Esophagus mucosa (tissue), 1 donor: ENCODE measurements at regions not wholly inside any gene's neighbourhood (a gene's known extent, or its start where the extent isn't known, plus 50 kb on each side); places are given as distances from the start of the nearest gene placed in this dataset.
A peak's percentile ranks its signal among the peaks of the same experiment; 100 is the strongest.

Source experiments
- ATAC-seq: fragments of 200-7000 bp; cut with Tn5 transposase; one replicate; pipeline ENCODE4 v1.9.1; 2020
- donor health status: DM: yes; HTN: yes; CAD: no.

GRCh38 chr4:156227321-156227720, 273.7 kb upstream of the CTSO start:
- ATAC-seq, result no peak

DNA sequence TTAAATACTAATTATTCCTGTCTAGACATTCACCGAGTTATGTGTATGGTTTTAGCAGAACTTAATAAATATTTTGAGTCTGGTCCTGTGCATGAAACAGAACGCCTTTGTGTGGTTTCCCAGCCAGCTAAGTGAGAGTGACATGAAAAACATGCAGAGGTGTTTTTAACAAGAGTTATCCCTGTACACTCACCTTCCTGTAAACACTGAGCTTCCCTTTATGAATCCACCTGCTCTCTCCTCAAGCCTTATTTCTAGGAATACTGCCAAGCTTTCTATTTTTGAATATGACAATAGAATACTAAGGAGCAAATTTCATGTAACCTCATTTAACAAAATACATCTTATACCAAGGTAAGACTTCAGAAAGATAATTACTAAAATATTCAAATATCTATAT, 270.3 kb upstream of the CTSO start:
- ATAC-seq, result no peak

- ATAC-seq, result no peak
These were observed 263.6 kb upstream of the CTSO start for GRCh38 chr4:156217236-156217635.

DNA sequence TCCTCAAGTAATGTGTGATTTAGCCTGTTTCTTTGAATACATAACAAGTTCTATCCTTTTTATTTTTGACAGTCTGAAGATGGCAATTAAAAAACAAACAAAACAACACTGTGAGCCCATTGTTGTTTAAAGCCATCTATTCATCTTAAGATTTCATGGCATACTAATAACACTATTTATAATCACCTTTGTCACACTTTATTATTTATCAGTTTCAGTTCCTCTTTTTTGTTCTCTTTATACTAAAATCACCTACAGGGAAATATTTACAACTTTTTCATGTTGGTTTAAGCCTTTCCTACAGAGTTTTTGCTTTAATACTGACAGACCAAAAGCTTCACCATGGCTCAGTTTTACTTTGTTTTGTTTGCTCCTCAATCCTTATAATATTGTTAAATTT, 247.4 kb upstream of the CTSO start:
- ATAC-seq, result no peak

- no peak for ATAC-seq
These were observed 244.8 kb upstream of the CTSO start for GRCh38 chr4:156198511-156198910.

GRCh38 chr4:156197216-156197615, 243.6 kb upstream of the CTSO start:
- ATAC-seq, result no peak

DNA sequence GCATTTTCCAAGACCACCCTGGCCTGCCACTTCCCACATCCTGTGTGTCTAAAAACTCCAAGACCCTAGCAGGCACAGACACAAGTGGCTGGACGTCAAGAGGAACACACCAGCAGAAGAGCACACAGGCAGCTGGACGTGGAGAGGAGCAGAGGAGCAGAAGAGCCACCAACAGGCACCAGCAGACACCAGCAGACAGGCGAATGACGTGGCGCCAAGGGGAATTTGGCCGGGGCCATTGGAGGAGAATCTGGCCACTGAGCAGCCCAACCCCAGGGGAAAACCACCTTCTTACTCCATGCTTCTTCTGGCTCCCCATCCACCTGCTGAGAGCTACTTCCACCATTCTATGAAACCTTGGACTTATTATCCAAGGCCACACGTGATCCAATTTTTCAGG, 243.1 kb upstream of the CTSO start:
- no peak for ATAC-seq

DNA sequence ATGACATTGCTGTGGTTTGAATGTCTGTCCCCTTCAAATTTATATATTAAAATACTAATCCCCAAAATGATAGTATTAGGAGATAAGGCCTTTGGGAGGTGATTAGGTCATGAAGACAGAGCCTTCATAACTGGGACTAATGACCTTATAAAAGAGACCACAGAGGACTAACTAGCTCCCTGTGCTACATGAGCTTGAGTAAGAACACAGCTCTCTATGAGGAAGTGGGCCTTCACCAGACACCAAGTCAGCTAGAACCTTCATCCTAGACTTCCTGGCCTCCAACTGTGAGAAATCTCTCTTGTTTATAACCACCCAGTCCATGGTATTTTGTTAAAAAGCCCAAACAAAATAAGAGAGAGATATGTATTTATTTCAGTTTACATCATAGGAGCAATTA, 242.2 kb upstream of the CTSO start:
- no peak for ATAC-seq

DNA sequence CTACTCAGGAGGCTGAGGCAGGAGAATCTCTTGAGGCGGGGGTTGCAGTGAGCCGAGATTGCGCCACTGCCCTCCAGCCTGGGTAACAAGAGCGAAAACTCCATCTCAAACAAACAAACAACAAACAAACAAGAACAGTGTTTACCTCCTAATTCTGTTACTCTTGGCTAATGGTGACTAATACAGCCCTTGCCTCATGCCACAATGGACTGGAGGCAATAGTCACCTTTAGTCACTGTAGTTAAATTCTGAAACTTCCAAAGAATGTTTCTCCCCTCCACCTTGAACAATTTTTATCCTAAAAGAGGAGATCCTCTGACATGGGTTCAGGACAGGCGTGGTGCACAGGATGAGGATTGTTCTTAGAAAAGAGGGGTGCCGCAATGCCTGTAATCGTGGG, 241.2 kb upstream of the CTSO start:
- no peak for ATAC-seq

DNA sequence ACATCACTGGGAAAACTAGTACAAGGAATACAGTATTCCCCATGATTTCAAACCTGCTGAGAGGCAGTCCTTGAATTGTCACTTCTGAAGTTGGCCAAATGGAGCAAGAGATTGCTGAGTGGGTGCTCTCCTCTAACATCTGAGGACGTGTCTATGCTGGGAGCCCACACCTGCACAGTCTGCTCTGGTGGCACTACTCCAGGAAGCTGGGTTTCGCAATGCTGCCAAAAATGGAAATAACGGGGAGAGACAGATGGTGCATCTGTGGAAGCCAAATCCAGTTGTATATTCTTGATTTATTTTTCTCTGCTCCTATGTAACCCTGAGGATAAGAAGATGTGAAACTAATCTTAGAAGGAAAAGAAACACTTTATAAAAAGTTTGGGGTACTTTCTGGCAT, 240.1 kb upstream of the CTSO start:
- no peak for ATAC-seq

DNA sequence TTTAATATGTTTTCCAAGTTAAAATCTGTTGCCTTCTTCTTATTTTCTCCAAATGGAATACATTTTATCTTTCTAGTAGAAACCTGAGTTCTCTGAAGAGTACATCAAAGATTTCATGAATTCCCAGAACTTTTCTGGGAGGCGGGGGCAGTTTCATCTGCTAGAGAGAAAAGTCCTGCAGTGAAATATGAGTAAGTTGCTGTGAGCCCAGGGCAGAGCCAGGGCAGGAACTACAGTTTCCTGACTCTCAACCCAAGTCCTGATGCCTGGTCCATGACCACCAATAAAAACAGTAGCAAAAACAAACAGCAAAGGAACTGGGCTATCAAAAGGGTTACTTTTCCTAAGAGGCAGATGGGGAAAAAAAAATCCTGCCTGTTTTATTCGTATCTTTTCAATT, 239.4 kb upstream of the CTSO start:
- no peak for ATAC-seq

GRCh38 chr4:156192033-156192432, 238.4 kb upstream of the CTSO start:
- no peak for ATAC-seq

- no peak for ATAC-seq
These were observed 237.5 kb upstream of the CTSO start for GRCh38 chr4:156191044-156191781.

- peak; percentile 66 for ATAC-seq
These were observed 236.9 kb upstream of the CTSO start for GRCh38 chr4:156190615-156191014.

DNA sequence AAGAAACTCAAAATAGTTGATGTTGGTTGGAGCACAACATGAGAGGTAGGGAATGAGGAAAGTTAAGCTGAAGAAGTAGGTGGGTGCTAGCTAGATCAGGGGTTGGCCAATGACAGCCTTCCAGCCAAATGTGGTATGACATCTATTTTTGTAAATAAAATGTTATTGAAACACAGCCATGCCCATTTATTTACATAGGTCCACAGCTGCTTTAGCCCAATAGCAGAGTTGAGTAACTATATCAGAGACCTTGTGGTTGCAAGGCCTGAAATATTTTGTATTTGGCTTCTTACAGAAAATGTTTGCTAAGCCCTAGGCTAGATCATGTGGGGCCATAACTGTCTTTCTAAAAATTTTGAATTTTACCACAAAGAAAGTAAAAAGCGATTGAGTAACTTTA, 234.9 kb upstream of the CTSO start:
- ATAC-seq, result no peak

GRCh38 chr4:156186111-156186510, 232.4 kb upstream of the CTSO start:
- ATAC-seq, result no peak

GRCh38 chr4:156185514-156186055, 231.9 kb upstream of the CTSO start:
- ATAC-seq, result no peak

GRCh38 chr4:156182269-156182668, 228.6 kb upstream of the CTSO start:
- no peak for ATAC-seq

DNA sequence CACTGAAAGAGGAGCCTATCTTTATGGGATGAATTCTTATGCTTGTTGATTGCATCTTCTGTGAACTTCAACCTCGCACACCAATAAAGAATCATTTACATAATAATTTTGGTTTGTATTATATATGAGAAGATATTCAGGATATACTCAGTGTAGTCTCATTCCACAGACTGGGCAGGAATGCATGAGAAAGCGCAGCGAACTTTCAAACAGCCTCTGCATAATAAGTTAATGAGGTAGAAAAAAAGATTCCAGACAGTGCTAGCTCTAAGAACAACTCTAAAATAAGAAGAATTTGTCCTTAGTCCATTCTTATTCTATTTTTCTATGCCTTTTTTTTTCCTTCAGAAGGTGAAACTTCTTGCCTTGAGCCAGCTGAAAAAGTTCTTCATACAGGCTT, 224.3 kb upstream of the CTSO start:
- no peak for ATAC-seq

DNA sequence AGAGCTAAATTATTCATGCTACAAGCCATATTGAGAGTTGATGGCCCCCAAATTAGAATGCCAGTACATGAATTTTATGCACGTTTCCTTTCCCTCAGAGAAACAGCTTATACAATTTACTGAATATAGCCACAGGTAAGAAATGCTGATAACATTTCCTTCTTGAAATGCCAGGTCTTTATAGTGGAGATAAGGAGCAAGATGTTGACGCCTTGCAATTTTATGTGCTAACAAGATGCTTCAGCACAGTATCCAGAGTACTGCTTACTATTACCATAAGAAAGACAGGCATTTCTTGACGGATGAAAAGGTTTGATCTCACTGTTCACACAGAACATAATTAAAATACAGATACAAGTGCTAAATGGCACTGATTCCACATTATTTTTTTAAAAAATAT, 223.2 kb upstream of the CTSO start:
- no peak for ATAC-seq

DNA sequence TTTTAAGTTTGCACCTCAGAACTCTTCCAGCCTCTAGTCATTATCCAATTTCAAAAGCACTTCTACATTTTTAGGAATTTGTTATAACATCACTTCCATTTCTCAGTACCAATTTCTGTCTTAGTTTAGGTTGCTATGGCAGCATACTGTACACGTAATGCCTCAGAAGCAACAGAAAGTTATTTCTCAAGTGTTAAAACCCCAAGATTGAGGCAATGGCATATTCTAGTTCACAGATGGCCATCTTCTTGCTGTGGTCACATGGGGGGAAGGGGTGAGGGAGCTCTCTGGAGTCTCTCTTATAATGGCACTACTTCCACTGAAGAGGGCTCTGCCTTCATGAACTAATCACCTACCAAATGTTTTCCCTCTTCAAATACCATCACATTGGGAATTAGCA, 220.3 kb upstream of the CTSO start:
- ATAC-seq, result no peak

GRCh38 chr4:156173486-156173885, 219.8 kb upstream of the CTSO start:
- no peak for ATAC-seq

DNA sequence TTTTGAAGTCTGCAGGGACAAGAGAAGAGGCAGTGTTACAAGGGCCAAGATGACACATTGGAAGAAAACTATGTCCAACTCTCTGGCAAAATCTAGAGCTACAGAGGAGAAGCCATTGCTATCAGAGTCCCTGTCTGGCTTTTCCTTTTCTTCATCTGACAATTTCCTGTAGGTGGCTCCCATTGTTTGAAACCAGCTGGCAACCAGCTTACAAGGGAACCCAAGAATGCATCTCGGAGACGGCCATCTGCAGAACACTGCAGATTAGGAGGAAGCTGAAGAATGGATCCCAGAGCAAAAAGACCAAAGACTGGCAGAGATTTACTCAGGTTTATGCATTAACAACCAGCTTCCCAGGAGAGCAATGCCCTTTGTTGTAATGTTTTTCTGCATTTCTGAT, 216.2 kb upstream of the CTSO start:
- no peak for ATAC-seq

- ATAC-seq, result peak; percentile 66
These were observed 215.3 kb upstream of the CTSO start for GRCh38 chr4:156169011-156169410.

- ATAC-seq, result no peak
These were observed 214.6 kb upstream of the CTSO start for GRCh38 chr4:156168288-156168687.
